Testis (tissue), 2 donors: ENCODE measurements at regions not wholly inside any gene's neighbourhood (a gene's known extent, or its start where the extent isn't known, plus 50 kb on each side); places are given as distances from the start of the nearest gene placed in this dataset.

Source experiments
- CTCF ChIP-seq, 3 experiments: fragments of 450-650 bp in 2 of 3; fragments of 200-600 bp in 1 of 3; sonication (generic) in 1 of 3; IDR thresholded peaks; one replicate each; pipeline ENCODE4 v1.5.1; 2016 to 2019; ENCODE audit warnings: antibody characterized with exemption in 3 of 3, mild to moderate bottlenecking in 2 of 3, moderate library complexity in 1 of 3
- POLR2A ChIP-seq: fragments of 450-650 bp; IDR thresholded peaks from one replicate; pipeline ENCODE4 v1.6.1; 2017; ENCODE audit warnings: antibody characterized with exemption, mild to moderate bottlenecking, moderate library complexity

GRCh38 chr11:127390465-127390864 is 389.9 kb upstream of the KIRREL3 start:
- TF ChIP-seq CTCF (IDR thresholded peaks at IDR 0.05) (no peak), POLR2A (no peak)
